Panc1 (cell line): ENCODE measurements at regions not wholly inside any gene's neighbourhood (a gene's known extent, or its start where the extent isn't known, plus 50 kb on each side); places are given as distances from the start of the nearest gene placed in this dataset.

Experiments
- CTCF ChIP-seq: fragments of 450-650 bp; IDR thresholded peaks from 2 replicates; pipeline ENCODE4 v1.5.1; 2017; ENCODE audit warnings: mild to moderate bottlenecking
- POLR2AphosphoS5 ChIP-seq: IDR thresholded peaks from 2 replicates; pipeline ENCODE4 v1.6.1; 2012; ENCODE audit warnings: mild to moderate bottlenecking, low read depth, low read length, moderate library complexity
- REST ChIP-seq, 2 experiments: IDR thresholded peaks; 2 replicates each; pipeline ENCODE4 v1.6.1; 2011 to 2012; ENCODE audit warnings: low read depth in 2 of 2, control low read depth in 1 of 2, low read length in 1 of 2, mild to moderate bottlenecking in 1 of 2, moderate library complexity in 1 of 2; ENCODE audit not compliant: insufficient read depth in 1 of 2
- SIN3A ChIP-seq: IDR thresholded peaks from 2 replicates; pipeline ENCODE4 v1.6.1; 2012; ENCODE audit warnings: low read depth, mild to moderate bottlenecking, low read length, moderate library complexity, borderline replicate concordance; ENCODE audit not compliant: insufficient read depth

GRCh38 chr2:61722318-61722717 lies 131.5 kb downstream of the FAM161A start:
- TF ChIP-seq CTCF: no peak
- no peak for TF ChIP-seq POLR2AphosphoS5
- no peak for TF ChIP-seq REST (IDR thresholded peaks at IDR 0.05; ENCODE audit: insufficient read depth in 1 of 2, low read depth in 2 of 2, low read length in 1 of 2)
- no peak for TF ChIP-seq SIN3A
